Left lung (tissue), 4 donors: ENCODE measurements at regions not wholly inside any gene's neighbourhood (a gene's known extent, or its start where the extent isn't known, plus 50 kb on each side); places are given as distances from the start of the nearest gene placed in this dataset.

Experiments used
- ATAC-seq: fragments of 200-7000 bp; cut with Tn5 transposase; one replicate; pipeline ENCODE4 v1.9.1; 2020; ENCODE audit warnings: moderate library complexity
- DNase-seq, 4 donors: peaks; one replicate each; pipeline ENCODE4 v3.0.0-alpha.2; 2013 to 2020
- H3K27ac ChIP-seq, 2 donors: fragments of 200-600 bp; sonication (generic) in 1 of 2; one replicate each; pipeline versions ENCODE4 v1.5.0 to v1.8.0; 2020 to 2021
- H3K27me3 ChIP-seq, 2 donors: fragments of 200-600 bp; sonication (generic) in 1 of 2; one replicate each; pipeline versions ENCODE4 v1.5.0 to v1.8.0; 2020 to 2021
- H3K36me3 ChIP-seq, 2 donors: fragments of 200-600 bp; sonication (generic) in 1 of 2; one replicate each; pipeline versions ENCODE4 v1.5.0 to v1.8.0; 2020 to 2021
- H3K4me1 ChIP-seq, 2 donors: fragments of 200-600 bp; one replicate each; pipeline ENCODE4 v1.8.0; 2021
- H3K4me3 ChIP-seq, 2 donors: fragments of 200-600 bp; sonication (generic) in 1 of 2; one replicate each; pipeline versions ENCODE4 v1.5.0 to v1.8.0; 2020 to 2021; ENCODE audit warnings: mild to moderate bottlenecking in 1 of 2
- H3K9me3 ChIP-seq, 2 donors: fragments of 200-600 bp; sonication (generic) in 1 of 2; one replicate each; pipeline versions ENCODE4 v1.5.0 to v1.8.0; 2020 to 2021
- intact Hi-C, 2 donors: fragments of 100-400 bp; cut with DNase I; formaldehyde crosslinking; loops; one replicate each; pipeline versions ENCODE4 v1.11.2 to v1.14.2; 2022
- TF ChIP-seq, protein P1 (sequence below), 2 donors: fragments of 200-600 bp; sonication (generic) in 1 of 2; IDR thresholded peaks; one replicate each; pipeline versions ENCODE4 v1.5.0 to v1.8.0; 2021; ENCODE audit warnings: antibody characterized with exemption in 2 of 2
- donor health status: DM: no; HTN: yes; CAD: no.
- donor health status: DM: no; HTN: no; CAD: no.

DNA sequence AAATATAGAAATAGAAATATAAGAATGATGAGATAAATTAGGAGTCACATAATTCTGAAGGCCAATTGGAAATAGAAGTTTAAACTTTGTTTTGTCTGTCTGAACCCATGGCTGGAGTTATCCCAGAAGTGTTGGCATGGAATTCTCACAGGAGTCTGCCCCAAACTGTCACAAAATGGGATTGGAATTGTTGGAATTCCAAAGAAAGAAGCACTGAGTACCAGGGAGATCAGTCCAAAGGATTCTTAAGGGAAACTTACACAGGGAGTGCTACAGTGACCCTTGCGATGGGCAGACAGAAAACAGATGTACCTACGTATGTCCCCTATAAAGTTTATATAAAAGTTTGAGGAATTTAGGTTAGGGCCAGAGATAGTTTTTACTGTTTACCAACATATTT is 1607.7 kb downstream of the ARAP2 start:
- ATAC-seq (no peak), DNase-seq (no peak)
- Histone ChIP-seq H3K36me3 (no peaks in the 10 kb centered on the region), H3K4me1 (no peaks in the 10 kb centered on the region), H3K27me3 (no peaks in the 10 kb centered on the region), H3K4me3 (no peak overlapping the region), H3K27ac (no peak overlapping the region), H3K9me3 (peaks cover 0 to 26% of the 10 kb centered on the region in 2 donors)
- intact Hi-C loops = no loop called here
- TF ChIP-seq, protein P1, sequence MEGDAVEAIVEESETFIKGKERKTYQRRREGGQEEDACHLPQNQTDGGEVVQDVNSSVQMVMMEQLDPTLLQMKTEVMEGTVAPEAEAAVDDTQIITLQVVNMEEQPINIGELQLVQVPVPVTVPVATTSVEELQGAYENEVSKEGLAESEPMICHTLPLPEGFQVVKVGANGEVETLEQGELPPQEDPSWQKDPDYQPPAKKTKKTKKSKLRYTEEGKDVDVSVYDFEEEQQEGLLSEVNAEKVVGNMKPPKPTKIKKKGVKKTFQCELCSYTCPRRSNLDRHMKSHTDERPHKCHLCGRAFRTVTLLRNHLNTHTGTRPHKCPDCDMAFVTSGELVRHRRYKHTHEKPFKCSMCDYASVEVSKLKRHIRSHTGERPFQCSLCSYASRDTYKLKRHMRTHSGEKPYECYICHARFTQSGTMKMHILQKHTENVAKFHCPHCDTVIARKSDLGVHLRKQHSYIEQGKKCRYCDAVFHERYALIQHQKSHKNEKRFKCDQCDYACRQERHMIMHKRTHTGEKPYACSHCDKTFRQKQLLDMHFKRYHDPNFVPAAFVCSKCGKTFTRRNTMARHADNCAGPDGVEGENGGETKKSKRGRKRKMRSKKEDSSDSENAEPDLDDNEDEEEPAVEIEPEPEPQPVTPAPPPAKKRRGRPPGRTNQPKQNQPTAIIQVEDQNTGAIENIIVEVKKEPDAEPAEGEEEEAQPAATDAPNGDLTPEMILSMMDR (IDR thresholded peaks at IDR 0.05) = no peak

DNA sequence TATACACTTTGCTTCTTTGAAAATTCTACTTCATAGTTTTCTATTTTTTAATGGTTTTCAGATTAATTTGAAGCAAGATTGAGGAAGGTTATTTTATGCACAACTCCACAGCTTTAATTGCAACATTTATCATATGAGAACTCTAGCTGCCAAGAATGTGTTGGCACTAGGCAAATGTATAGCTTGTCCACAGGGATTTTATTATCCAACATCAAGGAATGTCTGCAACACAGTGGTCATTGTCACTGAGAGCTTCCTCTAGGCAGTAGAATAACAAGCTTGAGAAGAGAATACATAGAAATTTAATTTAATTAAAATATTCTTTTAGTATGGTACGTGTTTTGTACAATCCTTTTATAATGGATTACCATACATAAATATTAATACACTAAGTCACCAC is 1600.8 kb downstream of the ARAP2 start:
- DNase-seq (no peak), ATAC-seq (no peak)
- no peaks in the 10 kb centered on the region for H3K27me3 ChIP-seq
- H3K9me3 ChIP-seq = peaks cover 0 to 27% of the 10 kb centered on the region in 2 donors
- no peak overlapping the region for H3K27ac ChIP-seq
- intact Hi-C loops = no loop called here
- H3K36me3 ChIP-seq = no peaks in the 10 kb centered on the region
- TF ChIP-seq, protein P1 (IDR thresholded peaks at IDR 0.05) = no peak
- no peak overlapping the region for H3K4me3 ChIP-seq
- no peaks in the 10 kb centered on the region for H3K4me1 ChIP-seq

DNA sequence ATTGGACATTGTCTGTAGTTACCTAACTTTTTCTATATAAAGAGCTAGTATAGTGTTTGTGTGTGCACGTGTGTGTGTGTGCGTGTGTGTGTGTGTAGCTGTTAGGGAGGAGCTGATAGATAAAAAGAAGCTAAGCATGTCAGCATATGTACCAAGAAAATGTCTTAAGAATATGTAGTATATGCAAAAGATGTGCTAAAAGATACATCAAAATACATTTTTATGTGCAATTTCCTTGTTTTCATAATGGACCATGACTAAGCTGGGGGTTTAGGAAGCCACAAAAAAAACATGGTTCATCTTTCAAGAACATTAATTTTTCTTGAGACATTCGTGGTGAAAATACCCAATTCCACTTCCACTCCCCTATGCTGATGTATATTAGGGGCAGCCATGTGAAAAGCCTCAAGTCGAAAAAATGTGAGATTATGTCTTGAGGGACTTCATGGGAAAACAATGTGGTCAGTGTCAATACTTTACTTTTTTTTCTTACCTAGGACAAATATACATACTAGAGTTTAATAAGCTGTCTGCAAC is 1599.7 kb downstream of the ARAP2 start:
- DNase-seq (no peak), ATAC-seq (no peak)
- Histone ChIP-seq H3K4me1 (no peaks in the 10 kb centered on the region), H3K27me3 (no peaks in the 10 kb centered on the region), H3K4me3 (no peak overlapping the region), H3K36me3 (no peaks in the 10 kb centered on the region), H3K9me3 (peaks cover 0 to 21% of the 10 kb centered on the region in 2 donors), H3K27ac (no peak overlapping the region)
- TF ChIP-seq, protein P1 (IDR thresholded peaks at IDR 0.05) = no peak
- intact Hi-C loops = no loop called here

DNA sequence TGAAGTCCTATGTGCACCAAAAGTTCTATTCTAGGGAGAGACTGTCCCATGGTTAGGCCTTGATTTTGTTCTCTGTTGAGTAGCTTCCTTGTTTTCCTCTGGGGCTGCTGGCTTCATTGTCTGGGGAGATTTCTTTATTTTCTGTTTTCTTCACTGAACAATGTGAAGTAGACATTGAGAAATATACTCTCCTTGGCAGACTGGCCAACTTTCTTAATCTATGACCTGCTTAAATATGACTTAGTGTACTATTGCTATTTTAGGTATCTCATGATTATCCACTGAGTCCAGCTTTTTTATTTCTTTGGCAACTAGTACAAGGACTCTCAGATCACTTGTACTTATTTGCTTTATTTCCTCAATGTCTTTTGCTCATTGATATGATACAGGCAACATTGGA is 1594.6 kb downstream of the ARAP2 start:
- no peak for ATAC-seq

DNA sequence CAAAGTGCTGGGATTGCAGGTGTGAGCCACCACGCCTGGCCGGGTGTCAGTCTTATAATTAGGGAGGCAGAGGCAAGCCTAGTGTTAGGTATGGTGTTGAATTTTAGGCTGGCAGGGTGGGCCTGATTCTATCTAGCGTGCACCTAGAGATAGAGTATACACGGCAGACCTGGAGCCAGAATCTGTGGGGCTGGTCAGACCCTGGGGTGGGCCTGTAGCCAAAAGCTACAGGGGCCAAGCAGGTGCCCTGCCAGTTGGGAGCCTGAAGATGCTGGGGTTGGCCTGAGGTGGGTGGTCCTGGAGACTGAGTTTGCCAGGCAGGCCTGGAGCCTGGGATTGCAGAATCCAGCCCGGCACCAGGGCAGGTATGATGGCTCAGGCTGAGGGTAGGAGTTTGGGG is 1580.3 kb downstream of the ARAP2 start:
- intact Hi-C loops = no loop called here
- H3K4me3 ChIP-seq = no peak overlapping the region
- no peaks in the 10 kb centered on the region for H3K36me3 ChIP-seq
- H3K27me3 ChIP-seq = no peaks in the 10 kb centered on the region
- H3K9me3 ChIP-seq = no peaks in the 10 kb centered on the region
- TF ChIP-seq, protein P1 (IDR thresholded peaks at IDR 0.05) = no peak
- DNase-seq (peak in 1 of 4 donors; percentile 23), ATAC-seq (no peak)
- H3K27ac ChIP-seq = no peak overlapping the region
- H3K4me1 ChIP-seq = no peaks in the 10 kb centered on the region

More for the DNA sequence above, 1594.6 kb downstream of the ARAP2 start:
- intact Hi-C loops = no loop called here
- no peaks in the 10 kb centered on the region for H3K27me3 ChIP-seq
- no peaks in the 10 kb centered on the region for H3K9me3 ChIP-seq
- no peaks in the 10 kb centered on the region for H3K36me3 ChIP-seq
- TF ChIP-seq, protein P1 (IDR thresholded peaks at IDR 0.05) = no peak
- H3K4me3 ChIP-seq = no peak overlapping the region
- H3K27ac ChIP-seq = no peak overlapping the region
- DNase-seq = peak in 1 of 4 donors; percentile 33
- no peaks in the 10 kb centered on the region for H3K4me1 ChIP-seq
